ENCODE measurements at regions not wholly inside any gene's neighbourhood (a gene's known extent, or its start where the extent isn't known, plus 50 kb on each side); places are given as distances from the start of the nearest gene placed in this dataset.

- no peak for TF ChIP-seq TCF7 (CRISPR knock-in tag; IDR thresholded peaks at IDR 0.05; ENCODE audit: low read depth)
- TF ChIP-seq RORB (CRISPR knock-in tag; IDR thresholded peaks at IDR 0.05) = no peak
- TF ChIP-seq TEAD4 (CRISPR knock-in tag; IDR thresholded peaks at IDR 0.05) = no peak
- TF ChIP-seq, protein P1, sequence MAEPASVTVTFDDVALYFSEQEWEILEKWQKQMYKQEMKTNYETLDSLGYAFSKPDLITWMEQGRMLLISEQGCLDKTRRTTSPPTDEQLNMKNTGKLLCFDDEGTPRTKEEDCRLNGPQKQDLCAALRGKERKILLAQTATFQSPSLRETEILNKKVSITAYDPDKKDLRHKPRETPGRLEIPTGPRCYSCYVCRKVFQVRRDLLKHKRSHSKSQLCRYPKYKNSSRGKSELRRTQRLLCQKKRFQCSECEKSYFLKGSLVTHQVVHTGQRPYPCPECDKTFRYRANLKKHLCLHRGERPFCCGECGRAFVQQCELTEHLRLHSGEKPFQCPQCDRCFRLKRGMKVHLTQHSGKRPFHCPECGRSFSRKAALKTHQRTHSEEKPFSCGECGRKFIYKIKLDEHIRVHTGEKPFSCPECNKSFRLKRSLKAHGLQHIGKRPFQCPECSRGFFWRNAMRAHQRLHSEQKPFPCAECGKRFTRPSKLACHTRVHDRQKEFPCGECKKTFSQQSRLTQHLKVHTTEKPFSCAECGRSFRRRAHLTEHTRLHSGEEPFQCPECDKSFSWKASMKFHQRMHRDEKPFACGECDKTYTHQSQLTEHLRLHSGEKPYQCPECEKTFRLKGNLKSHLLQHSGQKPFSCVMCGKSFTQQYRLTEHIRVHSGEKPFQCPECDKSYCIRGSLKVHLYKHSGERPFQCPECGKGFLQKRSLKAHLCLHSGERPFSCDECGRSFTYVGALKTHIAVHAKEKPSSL (CRISPR knock-in tag; conservative IDR thresholded peaks at IDR 0.05) = no peak
- TF ChIP-seq, protein P2, sequence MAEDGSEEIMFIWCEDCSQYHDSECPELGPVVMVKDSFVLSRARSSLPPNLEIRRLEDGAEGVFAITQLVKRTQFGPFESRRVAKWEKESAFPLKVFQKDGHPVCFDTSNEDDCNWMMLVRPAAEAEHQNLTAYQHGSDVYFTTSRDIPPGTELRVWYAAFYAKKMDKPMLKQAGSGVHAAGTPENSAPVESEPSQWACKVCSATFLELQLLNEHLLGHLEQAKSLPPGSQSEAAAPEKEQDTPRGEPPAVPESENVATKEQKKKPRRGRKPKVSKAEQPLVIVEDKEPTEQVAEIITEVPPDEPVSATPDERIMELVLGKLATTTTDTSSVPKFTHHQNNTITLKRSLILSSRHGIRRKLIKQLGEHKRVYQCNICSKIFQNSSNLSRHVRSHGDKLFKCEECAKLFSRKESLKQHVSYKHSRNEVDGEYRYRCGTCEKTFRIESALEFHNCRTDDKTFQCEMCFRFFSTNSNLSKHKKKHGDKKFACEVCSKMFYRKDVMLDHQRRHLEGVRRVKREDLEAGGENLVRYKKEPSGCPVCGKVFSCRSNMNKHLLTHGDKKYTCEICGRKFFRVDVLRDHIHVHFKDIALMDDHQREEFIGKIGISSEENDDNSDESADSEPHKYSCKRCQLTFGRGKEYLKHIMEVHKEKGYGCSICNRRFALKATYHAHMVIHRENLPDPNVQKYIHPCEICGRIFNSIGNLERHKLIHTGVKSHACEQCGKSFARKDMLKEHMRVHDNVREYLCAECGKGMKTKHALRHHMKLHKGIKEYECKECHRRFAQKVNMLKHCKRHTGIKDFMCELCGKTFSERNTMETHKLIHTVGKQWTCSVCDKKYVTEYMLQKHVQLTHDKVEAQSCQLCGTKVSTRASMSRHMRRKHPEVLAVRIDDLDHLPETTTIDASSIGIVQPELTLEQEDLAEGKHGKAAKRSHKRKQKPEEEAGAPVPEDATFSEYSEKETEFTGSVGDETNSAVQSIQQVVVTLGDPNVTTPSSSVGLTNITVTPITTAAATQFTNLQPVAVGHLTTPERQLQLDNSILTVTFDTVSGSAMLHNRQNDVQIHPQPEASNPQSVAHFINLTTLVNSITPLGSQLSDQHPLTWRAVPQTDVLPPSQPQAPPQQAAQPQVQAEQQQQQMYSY (CRISPR knock-in tag; IDR thresholded peaks at IDR 0.05) = no peak
Measured at GRCh38 chr6:104017410-104018381, 842.0 kb downstream of the HACE1 start (continued).

GRCh38 chr6:104014163-104014959, 845.4 kb downstream of the HACE1 start:
- ChIA-PET CTCF (interaction anchor here (1.3 kb wide), 1 partner anchor 10 kb away, joined by 5 read pairs; no protein-coding TSS in a partner anchor), POLR2A (interaction anchor here (0.6 kb wide), 2 partner anchors 38 to 313 kb away, joined by 3 to 4 read pairs; no protein-coding TSS in a partner anchor)
- H3K9me3 Mint-ChIP-seq = peaks cover 7% of the 10 kb centered on the region
- H3K36me3 Mint-ChIP-seq = no peaks in the 10 kb centered on the region
- H3K27ac Mint-ChIP-seq = no peak overlapping the region
- DNase-seq (ENCODE audit: low spot score) = no peak
- TF ChIP-seq CBFB (CRISPR knock-in tag; IDR thresholded peaks at IDR 0.05; ENCODE audit: low read depth) = no peak
- peaks cover 34% of the 10 kb centered on the region for H3K4me1 Mint-ChIP-seq
- no peak overlapping the region for H3K4me3 Mint-ChIP-seq
- no peaks in the 10 kb centered on the region for H3K27me3 Mint-ChIP-seq (ENCODE audit: low read depth)
- no peak for ATAC-seq

DNA sequence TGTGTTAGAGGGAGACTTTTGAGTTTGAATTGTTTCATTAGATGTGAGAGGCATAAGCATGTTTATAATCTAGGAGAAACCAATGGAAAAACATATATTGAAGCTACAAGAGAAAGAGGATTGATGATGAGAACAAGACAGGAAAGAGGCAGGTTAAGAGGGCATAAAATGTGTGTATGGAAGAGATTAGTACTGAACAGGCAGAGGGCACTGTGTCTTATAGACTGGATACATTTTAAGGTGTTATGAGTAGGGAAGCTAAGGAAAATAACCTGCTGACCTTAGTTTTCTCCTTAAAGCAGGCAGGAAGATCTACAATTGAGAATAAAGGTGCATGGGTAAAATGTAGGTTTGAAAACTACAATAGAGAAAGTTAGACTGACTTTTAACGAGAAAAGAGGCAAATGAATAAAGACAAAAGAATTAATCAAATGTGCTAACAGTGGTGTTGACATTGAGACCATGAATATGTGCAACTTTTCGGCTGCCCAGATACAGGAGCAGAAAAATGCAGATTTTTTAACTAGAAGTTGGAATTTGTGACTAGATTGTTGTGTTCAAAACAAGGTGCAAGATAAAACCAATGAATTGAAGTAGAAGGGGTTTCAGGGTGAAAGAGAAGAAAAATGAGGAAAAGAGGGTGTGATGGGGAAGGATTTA, 846.3 kb downstream of the HACE1 start:
- Mint-ChIP-seq H3K27ac (peak overlapping the region; percentile 80), H3K4me3 (no peak overlapping the region), H3K4me1 (peaks cover 34% of the 10 kb centered on the region), H3K9me3 (peaks cover 7% of the 10 kb centered on the region), H3K36me3 (no peaks in the 10 kb centered on the region), H3K27me3 (ENCODE audit: low read depth) (no peaks in the 10 kb centered on the region)
- ChIA-PET POLR2A (no interaction called here), CTCF (interaction anchor here (1.3 kb wide), 1 partner anchor 9 kb away, joined by 5 read pairs; no protein-coding TSS in a partner anchor)
- ATAC-seq (peak; percentile 67), DNase-seq (ENCODE audit: low spot score) (no peak)
- TF ChIP-seq, protein P3, sequence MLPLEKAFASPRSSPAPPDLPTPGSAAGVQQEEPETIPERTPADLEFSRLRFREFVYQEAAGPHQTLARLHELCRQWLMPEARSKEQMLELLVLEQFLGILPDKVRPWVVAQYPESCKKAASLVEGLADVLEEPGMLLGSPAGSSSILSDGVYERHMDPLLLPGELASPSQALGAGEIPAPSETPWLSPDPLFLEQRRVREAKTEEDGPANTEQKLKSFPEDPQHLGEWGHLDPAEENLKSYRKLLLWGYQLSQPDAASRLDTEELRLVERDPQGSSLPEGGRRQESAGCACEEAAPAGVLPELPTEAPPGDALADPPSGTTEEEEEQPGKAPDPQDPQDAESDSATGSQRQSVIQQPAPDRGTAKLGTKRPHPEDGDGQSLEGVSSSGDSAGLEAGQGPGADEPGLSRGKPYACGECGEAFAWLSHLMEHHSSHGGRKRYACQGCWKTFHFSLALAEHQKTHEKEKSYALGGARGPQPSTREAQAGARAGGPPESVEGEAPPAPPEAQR (CRISPR knock-in tag; IDR thresholded peaks at IDR 0.05) = no peak
- TF ChIP-seq ZNF121 (CRISPR knock-in tag; IDR thresholded peaks at IDR 0.05) (no peak), ZNF396 (CRISPR knock-in tag; IDR thresholded peaks at IDR 0.05; ENCODE audit: borderline replicate concordance) (no peak), CTCF (IDR thresholded peaks at IDR 0.05) (no peak), ZNF317 (CRISPR knock-in tag; IDR thresholded peaks at IDR 0.05; ENCODE audit: borderline replicate concordance, low read depth) (no peak), E2F1 (CRISPR knock-in tag; IDR thresholded peaks at IDR 0.05) (no peak), GABPB1 (CRISPR knock-in tag; IDR thresholded peaks at IDR 0.05) (no peak), OVOL2 (CRISPR knock-in tag; IDR thresholded peaks at IDR 0.05; ENCODE audit: borderline replicate concordance) (no peak), TP53 (CRISPR knock-in tag; IDR thresholded peaks at IDR 0.05) (no peak), JAZF1 (CRISPR knock-in tag; IDR thresholded peaks at IDR 0.05) (no peak)
- TF ChIP-seq, protein P4, sequence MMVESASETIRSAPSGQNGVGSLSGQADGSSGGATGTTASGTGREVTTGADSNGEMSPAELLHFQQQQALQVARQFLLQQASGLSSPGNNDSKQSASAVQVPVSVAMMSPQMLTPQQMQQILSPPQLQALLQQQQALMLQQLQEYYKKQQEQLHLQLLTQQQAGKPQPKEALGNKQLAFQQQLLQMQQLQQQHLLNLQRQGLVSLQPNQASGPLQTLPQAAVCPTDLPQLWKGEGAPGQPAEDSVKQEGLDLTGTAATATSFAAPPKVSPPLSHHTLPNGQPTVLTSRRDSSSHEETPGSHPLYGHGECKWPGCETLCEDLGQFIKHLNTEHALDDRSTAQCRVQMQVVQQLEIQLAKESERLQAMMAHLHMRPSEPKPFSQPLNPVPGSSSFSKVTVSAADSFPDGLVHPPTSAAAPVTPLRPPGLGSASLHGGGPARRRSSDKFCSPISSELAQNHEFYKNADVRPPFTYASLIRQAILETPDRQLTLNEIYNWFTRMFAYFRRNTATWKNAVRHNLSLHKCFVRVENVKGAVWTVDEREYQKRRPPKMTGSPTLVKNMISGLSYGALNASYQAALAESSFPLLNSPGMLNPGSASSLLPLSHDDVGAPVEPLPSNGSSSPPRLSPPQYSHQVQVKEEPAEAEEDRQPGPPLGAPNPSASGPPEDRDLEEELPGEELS (CRISPR knock-in tag; IDR thresholded peaks at IDR 0.05) = no peak

Data from WTC11 (cell line).